Astrocyte of the spinal cord (primary cell): ENCODE measurements at regions not wholly inside any gene's neighbourhood (a gene's known extent, or its start where the extent isn't known, plus 50 kb on each side); places are given as distances from the start of the nearest gene placed in this dataset.

Experiments
- DNase-seq: peaks from one replicate; pipeline ENCODE4 v3.0.0; 2011; ENCODE audit warnings: low read depth, low spot score
- H3K4me3 ChIP-seq: 2 replicates; pipeline ENCODE4 v1.5.1; 2011; ENCODE audit warnings: low read depth, mild to moderate bottlenecking, low read length, moderate library complexity
- CTCF ChIP-seq: IDR thresholded peaks from 2 replicates; pipeline ENCODE4 v1.5.1; 2012; ENCODE audit warnings: low read depth, mild to moderate bottlenecking, low read length, inconsistent platforms
- in situ Hi-C: cut with HindIII; loops from 2 replicates; pipeline ENCODE4 v1.10.0; 2017; ENCODE audit warnings: low sequenced_read_pairs

GRCh38 chr2:236393101-236393500 is 128.9 kb upstream of the ASB18 start:
- no peak for DNase-seq
- no peak overlapping the region for H3K4me3 ChIP-seq
- TF ChIP-seq CTCF, result no peak
- in situ Hi-C loops, result no loop called here

- in situ Hi-C loops, result no loop called here
- no peak for DNase-seq
- no peak for TF ChIP-seq CTCF
- H3K4me3 ChIP-seq, result no peak overlapping the region
These were observed 129.4 kb upstream of the ASB18 start for GRCh38 chr2:236393581-236393980.

- in situ Hi-C loops, result no loop called here
- no peak overlapping the region for H3K4me3 ChIP-seq
- TF ChIP-seq CTCF, result no peak
- no peak for DNase-seq
These were observed 130.4 kb upstream of the ASB18 start for GRCh38 chr2:236394571-236394970.

GRCh38 chr2:236395067-236395466 is 130.9 kb upstream of the ASB18 start:
- no peak for TF ChIP-seq CTCF
- in situ Hi-C loops, result no loop called here
- H3K4me3 ChIP-seq, result no peak overlapping the region
- no peak for DNase-seq

GRCh38 chr2:236396818-236397350 is 132.7 kb upstream of the ASB18 start:
- no peak for TF ChIP-seq CTCF
- in situ Hi-C loops, result no loop called here
- no peak overlapping the region for H3K4me3 ChIP-seq
- DNase-seq, result no peak

GRCh38 chr2:236397681-236398080 is 133.5 kb upstream of the ASB18 start:
- DNase-seq, result no peak
- H3K4me3 ChIP-seq, result no peak overlapping the region
- in situ Hi-C loops, result no loop called here
- no peak for TF ChIP-seq CTCF

- no peak overlapping the region for H3K4me3 ChIP-seq
- in situ Hi-C loops, result no loop called here
- no peak for DNase-seq
- TF ChIP-seq CTCF, result no peak
These were observed 135.2 kb upstream of the ASB18 start for GRCh38 chr2:236399409-236399808.
